GM04503 (cell line): ENCODE measurements at regions not wholly inside any gene's neighbourhood (a gene's known extent, or its start where the extent isn't known, plus 50 kb on each side); places are given as distances from the start of the nearest gene placed in this dataset.
"Not testable (repeated sequence)": the region's sequence is repeated elsewhere in the genome, so short reads cannot be mapped to it uniquely, and the experiment has no call there.

Experiments used
- DNase-seq: peaks from one replicate; pipeline ENCODE4 v3.0.0-alpha.2; 2012; ENCODE audit warnings: low read depth

GRCh38 chr2:65789923-65790675 is 357.7 kb upstream of the SPRED2 start:
- no peak for DNase-seq

- no peak for DNase-seq
Measured at GRCh38 chr2:65788556-65788955, 356.2 kb upstream of the SPRED2 start.

- no peak for DNase-seq
Measured at GRCh38 chr2:65786765-65787164, 354.4 kb upstream of the SPRED2 start.

GRCh38 chr2:65786007-65786717 is 353.8 kb upstream of the SPRED2 start:
- DNase-seq: no peak

- DNase-seq: no peak
Measured at GRCh38 chr2:65782996-65783650, 350.7 kb upstream of the SPRED2 start.

- DNase-seq: no peak
Measured at GRCh38 chr2:65782186-65782585, 349.8 kb upstream of the SPRED2 start.

GRCh38 chr2:65781756-65782155 is 349.4 kb upstream of the SPRED2 start:
- no peak for DNase-seq

- DNase-seq: no peak
Measured at GRCh38 chr2:65779021-65779420, 346.6 kb upstream of the SPRED2 start.

GRCh38 chr2:65778137-65778536 is 345.7 kb upstream of the SPRED2 start:
- no peak for DNase-seq

GRCh38 chr2:65775839-65776238 is 343.4 kb upstream of the SPRED2 start:
- no peak for DNase-seq

GRCh38 chr2:65767946-65768345 is 335.5 kb upstream of the SPRED2 start:
- DNase-seq: no peak

GRCh38 chr2:65766768-65767267 is 334.4 kb upstream of the SPRED2 start:
- no peak for DNase-seq

GRCh38 chr2:65765376-65765775 is 333.0 kb upstream of the SPRED2 start:
- DNase-seq: no peak

- DNase-seq: no peak
Measured at GRCh38 chr2:65762068-65762467, 329.7 kb upstream of the SPRED2 start.

- no peak for DNase-seq
Measured at GRCh38 chr2:65754219-65754618, 321.8 kb upstream of the SPRED2 start.

GRCh38 chr2:65751408-65751807 is 319.0 kb upstream of the SPRED2 start:
- DNase-seq: no peak

- no peak for DNase-seq
Measured at GRCh38 chr2:65749545-65749944, 317.1 kb upstream of the SPRED2 start.

- not testable (repeated sequence) for DNase-seq
Measured at GRCh38 chr2:65747875-65748274, 315.5 kb upstream of the SPRED2 start.

GRCh38 chr2:65746931-65747675 is 314.7 kb upstream of the SPRED2 start:
- DNase-seq: no peak

- DNase-seq: no peak
Measured at GRCh38 chr2:65744477-65745200, 312.2 kb upstream of the SPRED2 start.

GRCh38 chr2:65742977-65743376 is 310.6 kb upstream of the SPRED2 start:
- no peak for DNase-seq

GRCh38 chr2:65739927-65740326 is 307.5 kb upstream of the SPRED2 start:
- no peak for DNase-seq
